Left renal pelvis (tissue), 4 donors: ENCODE measurements at regions not wholly inside any gene's neighbourhood (a gene's known extent, or its start where the extent isn't known, plus 50 kb on each side); places are given as distances from the start of the nearest gene placed in this dataset.
A peak's percentile ranks its signal among the peaks of the same experiment; 100 is the strongest.

Experiments used
- DNase-seq, 4 donors: peaks; one replicate each; pipeline ENCODE4 v3.0.0-alpha.2; 2013; ENCODE audit warnings: low read depth in 4 of 4, low spot score in 3 of 4

DNA sequence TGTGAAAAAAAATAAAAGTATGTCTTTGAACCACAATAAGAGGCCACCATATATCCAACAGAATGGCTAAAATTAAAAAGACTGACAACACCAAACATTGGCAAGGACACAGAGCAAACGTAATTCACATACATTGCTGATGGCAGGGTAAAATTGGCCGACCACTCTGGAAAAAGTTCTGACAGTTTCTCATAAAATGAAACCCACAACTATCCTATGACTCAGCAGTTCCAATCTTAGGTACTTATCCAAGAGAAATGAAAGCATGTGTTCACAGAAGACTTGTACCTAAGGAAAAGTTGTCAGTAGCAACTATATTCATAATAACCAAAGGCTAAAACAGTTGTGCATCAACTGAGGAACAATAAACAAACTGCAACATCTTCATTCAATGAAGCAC lies 357.3 kb upstream of the XYLT1 start:
- DNase-seq = no peak

- DNase-seq = no peak
These were observed 356.6 kb upstream of the XYLT1 start for GRCh38 chr16:17827313-17827712.

DNA sequence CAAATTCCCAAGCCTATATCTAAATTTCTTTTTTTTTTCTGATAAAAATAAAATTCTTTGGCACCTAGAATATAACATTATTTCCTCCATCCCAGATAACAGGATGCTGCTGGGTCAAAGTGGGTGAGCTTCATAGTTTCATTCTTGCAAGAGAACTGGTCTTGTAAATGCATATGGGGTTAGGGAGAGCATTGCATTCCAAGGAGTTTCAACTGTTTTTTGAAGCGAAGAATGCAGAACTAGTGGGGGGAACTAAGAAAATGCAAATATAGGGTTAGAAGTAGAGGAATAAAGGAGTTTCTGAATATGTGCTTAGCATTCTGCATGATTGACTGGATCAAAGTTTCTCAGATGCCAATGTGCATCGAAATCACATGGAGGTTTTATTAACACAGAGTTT lies 347.2 kb upstream of the XYLT1 start:
- no peak for DNase-seq

DNA sequence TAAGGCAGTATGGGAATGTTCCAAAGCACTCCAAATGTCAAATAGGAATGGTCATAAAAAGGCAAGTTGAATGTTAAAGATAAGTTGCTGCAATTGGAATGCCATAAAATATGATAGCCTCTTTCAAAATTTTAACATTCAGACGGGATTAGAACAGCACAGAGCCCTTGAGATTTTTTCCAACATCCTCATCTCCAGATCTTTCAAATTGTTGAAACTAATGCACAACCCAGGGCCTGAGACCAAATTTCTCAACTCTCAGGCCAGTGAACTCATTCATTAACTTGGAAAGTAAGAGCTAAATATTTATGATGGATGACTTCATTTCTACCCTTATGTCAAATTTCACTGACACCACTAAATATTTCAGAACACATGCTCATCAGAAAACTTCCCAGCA lies 346.5 kb upstream of the XYLT1 start:
- DNase-seq = no peak

DNA sequence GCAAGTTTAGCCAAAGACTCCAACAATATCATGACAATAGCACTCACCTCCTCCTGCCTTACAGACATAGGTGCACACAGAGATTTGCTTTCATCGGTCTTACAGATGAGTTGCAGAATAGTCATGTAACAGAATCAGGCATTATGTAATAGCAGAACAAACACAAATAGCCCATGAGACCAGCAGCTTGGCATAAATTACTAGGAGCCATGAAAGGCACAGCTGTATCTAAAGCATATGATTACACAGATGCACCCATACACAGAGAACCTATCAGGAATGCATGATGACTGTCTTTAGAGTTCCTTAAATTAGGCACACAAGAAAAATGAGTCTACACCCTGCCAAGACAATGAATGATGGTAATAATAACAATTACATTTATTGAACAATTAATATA lies 342.0 kb upstream of the XYLT1 start:
- DNase-seq = no peak

- DNase-seq = no peak
These were observed 334.1 kb upstream of the XYLT1 start for GRCh38 chr16:17804857-17805256.

DNA sequence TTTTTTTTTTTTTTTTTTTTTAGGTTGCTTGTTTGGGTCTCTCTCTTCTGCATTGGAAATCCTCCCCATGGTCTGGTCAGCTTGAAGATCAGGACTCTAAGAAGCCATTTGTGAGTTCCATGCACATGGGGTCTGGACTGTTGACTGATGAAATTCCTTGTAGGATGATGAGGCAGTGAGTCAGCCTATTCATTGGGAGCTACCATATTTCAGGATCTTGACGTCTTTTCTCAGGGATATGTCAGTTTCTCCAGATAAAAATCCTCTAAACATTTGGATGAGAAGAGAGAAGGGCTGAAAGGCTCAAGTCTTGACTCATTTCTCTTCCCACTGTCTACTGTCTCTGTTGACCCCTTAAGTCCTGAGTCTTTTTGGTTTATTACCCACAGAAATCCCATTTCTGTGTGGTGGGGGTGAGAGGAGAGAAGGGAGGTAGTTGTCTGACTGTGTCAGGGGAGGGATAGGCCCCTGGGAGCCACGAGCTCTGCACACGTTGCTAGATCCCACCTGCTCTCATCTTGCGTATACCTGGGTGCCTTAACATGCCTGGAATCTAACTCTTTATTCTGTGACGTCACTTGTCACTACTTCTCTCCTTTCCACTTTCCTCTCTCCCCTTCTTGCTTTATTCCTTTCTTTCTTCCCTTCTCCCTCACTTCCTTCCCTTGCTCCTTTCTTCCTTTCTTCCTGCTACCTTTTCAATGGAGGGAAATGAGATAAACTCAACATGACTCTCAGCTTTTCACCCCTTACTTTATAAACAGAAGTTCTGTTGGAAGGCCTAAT lies 333.1 kb upstream of the XYLT1 start:
- DNase-seq = no peak

- DNase-seq = no peak
These were observed 331.8 kb upstream of the XYLT1 start for GRCh38 chr16:17802571-17802970.

DNA sequence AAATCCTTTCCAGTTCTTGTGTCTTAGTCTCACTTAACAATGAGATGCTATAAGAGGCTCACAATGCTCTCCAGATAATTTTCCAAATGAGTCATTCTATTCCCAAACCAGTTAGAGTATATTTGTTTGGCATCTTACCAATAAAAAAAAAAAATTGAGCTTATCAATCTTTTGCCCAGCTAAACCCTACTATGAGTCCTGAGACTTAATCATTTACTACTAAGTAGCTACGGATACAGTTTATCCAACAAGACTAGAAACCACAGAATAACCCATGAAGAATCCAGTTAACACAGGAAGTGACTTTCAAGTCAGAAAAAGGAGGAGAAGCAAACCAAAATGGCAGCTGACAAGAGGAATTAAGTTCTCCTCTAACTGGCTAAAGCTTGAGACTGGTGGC lies 330.3 kb upstream of the XYLT1 start:
- no peak for DNase-seq

DNA sequence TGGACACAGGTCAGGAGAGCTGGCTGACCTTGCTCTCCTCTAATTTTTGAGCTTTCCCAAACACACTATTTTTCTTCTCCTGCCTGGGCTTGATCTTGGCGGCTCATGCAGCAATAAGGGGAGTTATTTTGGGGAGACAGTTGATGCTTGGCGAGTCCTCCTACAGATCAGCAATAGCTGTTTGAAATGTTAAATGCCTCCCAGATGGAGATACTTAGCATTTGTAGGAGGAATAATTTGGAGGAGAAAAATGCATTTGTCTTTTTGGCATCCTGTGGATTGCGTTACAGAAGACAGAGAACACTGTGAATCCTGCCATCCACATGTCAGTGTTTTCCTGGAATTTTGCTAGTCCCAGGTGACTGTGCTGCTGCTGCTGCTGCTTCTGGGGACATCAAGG lies 328.0 kb upstream of the XYLT1 start:
- no peak for DNase-seq

GRCh38 chr16:17793354-17793753 lies 322.6 kb upstream of the XYLT1 start:
- DNase-seq = no peak

GRCh38 chr16:17784073-17784472 lies 313.3 kb upstream of the XYLT1 start:
- peak in 3 of 4 donors; percentile 28 to 48 (median 29) for DNase-seq

DNA sequence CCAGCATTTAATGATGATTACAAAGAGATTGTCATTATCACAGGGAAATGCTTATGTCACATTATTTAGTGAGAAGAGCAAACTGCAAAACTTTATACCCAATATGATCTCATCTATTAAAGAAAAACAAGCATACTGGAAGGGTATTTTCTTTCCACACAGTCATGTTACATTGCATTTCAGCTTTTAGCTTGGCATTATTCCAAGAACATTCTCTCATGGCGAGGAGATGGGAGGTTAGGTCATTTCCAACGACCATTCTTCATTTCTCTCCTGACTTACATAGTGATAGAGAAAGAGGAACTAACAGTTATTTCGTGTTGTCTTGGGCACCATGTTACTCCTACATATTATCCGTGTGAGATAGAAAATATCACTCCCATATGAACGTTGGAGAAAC lies 309.4 kb upstream of the XYLT1 start:
- DNase-seq = no peak

DNA sequence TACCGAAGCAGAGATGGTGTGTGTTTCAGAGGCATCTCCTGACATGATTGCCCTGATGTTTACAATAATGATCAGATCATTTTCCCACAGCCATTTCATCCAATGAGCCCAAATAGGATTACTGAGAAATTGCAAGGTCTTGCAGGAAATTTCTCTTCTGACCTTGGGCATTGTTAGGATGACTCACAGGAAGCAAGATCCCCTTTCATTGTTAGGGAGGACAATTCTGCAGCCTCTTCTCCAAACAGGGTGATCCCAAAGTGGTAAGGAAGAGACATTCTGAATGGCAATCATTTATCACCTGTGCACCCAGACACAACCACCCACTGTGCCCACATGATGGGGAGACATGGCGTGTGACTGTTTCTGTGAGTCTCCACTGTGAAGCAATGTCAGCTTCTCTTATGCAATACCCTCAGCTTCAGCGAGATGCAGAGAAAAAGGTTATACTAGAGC lies 306.7 kb upstream of the XYLT1 start:
- no peak for DNase-seq

- no peak for DNase-seq
These were observed 306.1 kb upstream of the XYLT1 start for GRCh38 chr16:17776888-17777287.

DNA sequence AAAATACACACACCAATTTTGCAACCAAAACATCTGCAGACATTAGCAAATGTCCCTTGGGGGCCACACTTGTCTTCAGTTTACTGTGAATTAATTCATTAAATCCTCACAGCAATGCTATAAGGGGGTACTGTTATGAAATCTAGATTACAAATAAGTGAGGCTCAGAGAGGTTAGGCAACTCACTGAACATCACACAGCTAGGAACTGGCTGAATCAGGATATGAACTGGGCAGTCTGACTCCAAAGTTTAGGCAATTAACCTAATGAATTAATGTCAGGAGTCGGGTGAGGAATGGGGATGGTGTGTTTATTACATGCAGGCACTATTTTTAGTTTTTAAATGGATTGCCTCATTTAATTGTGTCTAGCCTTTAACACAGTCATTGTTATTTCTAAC lies 305.7 kb upstream of the XYLT1 start:
- no peak for DNase-seq

GRCh38 chr16:17775061-17775460 lies 304.3 kb upstream of the XYLT1 start:
- DNase-seq = no peak

DNA sequence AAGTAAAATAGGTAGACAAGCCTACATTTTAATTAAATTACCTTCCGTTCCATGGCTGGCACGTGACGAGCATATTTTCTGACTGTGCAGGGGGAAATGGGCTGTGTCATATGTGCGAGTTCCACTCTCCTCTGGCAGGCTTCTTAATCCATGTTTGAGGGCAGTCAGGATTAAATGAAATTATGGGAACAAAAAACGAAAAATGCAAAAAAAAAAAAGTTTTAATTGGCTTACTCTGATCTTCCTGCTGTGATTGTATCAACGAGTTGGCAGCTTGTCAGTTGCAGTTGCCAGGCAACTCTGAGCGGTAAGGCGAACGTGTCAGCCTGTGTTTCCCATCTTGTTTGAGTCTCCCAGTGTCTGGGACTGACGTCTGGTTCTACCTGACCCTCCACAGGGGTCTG lies 302.9 kb upstream of the XYLT1 start:
- no peak for DNase-seq

GRCh38 chr16:17770104-17770503 lies 299.3 kb upstream of the XYLT1 start:
- no peak for DNase-seq

DNA sequence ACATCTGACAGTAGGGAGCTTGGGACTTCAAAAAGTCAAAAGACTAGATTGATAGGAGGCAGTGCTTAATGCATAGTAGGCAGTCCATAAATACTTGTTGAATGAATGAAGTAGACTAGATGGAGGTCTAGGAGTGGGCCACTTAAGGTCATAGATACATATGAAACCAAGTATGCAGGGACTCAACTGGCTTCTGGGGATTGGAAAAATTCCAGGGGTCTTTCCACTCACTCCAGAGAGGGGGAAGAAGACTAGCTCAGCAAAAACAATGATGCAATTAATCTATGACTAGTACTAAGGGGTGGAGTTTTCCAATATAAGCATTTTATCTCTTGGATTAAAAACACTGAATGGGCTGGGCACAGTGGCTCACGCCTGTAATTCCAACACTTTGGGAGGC lies 298.3 kb upstream of the XYLT1 start:
- no peak for DNase-seq

DNA sequence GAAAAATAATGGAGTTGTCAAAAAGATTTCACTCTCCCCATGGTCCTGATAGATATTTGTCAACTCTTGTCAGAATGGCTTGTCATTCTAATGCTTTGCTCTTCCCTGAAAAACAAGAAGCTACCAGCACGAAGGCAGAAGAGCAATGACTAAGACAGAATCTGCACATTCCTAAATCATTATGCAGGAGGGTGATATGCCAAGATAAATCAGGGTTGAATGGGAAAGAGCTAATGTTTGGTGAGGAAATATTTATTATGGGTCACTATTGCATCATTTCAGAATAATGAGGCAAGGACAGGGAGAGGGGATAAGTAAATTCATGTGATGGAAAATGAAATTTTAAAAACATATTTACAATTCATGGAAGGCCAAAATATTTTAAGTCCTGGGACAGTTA lies 297.5 kb upstream of the XYLT1 start:
- DNase-seq = no peak

- DNase-seq = no peak
These were observed 295.3 kb upstream of the XYLT1 start for GRCh38 chr16:17766012-17766411.
